K562 (cell line): ENCODE measurements at regions not wholly inside any gene's neighbourhood (a gene's known extent, or its start where the extent isn't known, plus 50 kb on each side); places are given as distances from the start of the nearest gene placed in this dataset.

Experiments used
- ATAC-seq: fragments of 200-7000 bp; cut with Tn5 transposase; 3 replicates; pipeline ENCODE4 v1.9.1; 2020; ENCODE audit warnings: moderate library complexity
- BruUV-seq: library from RNA; stranded (reverse); fragments of 400-500 nt; replicated peaks from 2 replicates; lab custom pipeline; 2021; lab: Mats Ljungman, UMichigan
- CTCF ChIA-PET: fragments of 300-600 bp; formaldehyde crosslinking; extraction: SDS; loops from one replicate; lab custom pipeline; 2021; ENCODE audit warnings: low intra/inter-chr PET ratio; lab: Yijun Ruan, JAX
- POLR2A ChIA-PET: fragments of 300-600, 350-650 bp; sonication (Branson Sonifier 250); formaldehyde crosslinking; extraction: SDS; loops from one replicate; lab custom pipeline; 2021; ENCODE audit warnings: antibody characterized with exemption, inconsistent platforms; lab: Yijun Ruan, JAX
- DNase-seq, 4 experiments: peaks; one replicate each; pipeline versions ENCODE4 v3.0.0 to v3.0.0-alpha.2; 2011 to 2018; ENCODE audit warnings: low spot score in 3 of 4, mixed read lengths in 3 of 4; ENCODE audit errors: extremely low read depth in 1 of 4
- FAIRE-seq: peaks from 2 replicates; lab custom pipeline; 2011; peaks lifted over from hg19 to GRCh38; lab: Jason Lieb, UNC
- H2AFZ ChIP-seq: 2 replicates; pipeline ENCODE4 v1.6.0; 2011; ENCODE audit warnings: low read depth, low read length, control low read depth, inconsistent platforms
- H3K27ac ChIP-seq: fragments of 200-600 bp; 3 replicates; pipeline ENCODE4 v1.8.0; 2011; ENCODE audit warnings: low read depth, mild to moderate bottlenecking, control low read depth, inconsistent platforms, low read length, moderate library complexity, mixed read lengths; ENCODE audit errors: extremely low read depth
- H3K27me3 ChIP-seq, 2 experiments: fragments of 300-600 bp in 1 of 2; 2 replicates in 1 of 2; 3 replicates in 1 of 2; pipeline versions ENCODE4 v1.6.0 to v1.8.0; 2011; ENCODE audit warnings: inconsistent platforms in 2 of 2, low read length in 2 of 2, mild to moderate bottlenecking in 1 of 2, mixed read lengths in 1 of 2, moderate library complexity in 1 of 2; ENCODE audit not compliant: control insufficient read depth in 2 of 2, insufficient read depth in 2 of 2
- H3K36me3 ChIP-seq: fragments of 300-600 bp; 3 replicates; pipeline ENCODE4 v1.8.0; 2011; ENCODE audit warnings: mild to moderate bottlenecking, low read length, inconsistent platforms; ENCODE audit not compliant: control insufficient read depth, insufficient read depth
- H3K4me1 ChIP-seq, 2 experiments: fragments of 200-600 bp in 1 of 2; replicated peaks in 1 of 2; 2 replicates in 1 of 2; 3 replicates in 1 of 2; pipeline versions ENCODE4 v1.5.1 to v1.8.0; 2011; ENCODE audit warnings: inconsistent platforms in 2 of 2, low read length in 2 of 2, mild to moderate bottlenecking in 1 of 2, mixed read lengths in 1 of 2, moderate library complexity in 1 of 2; ENCODE audit not compliant: control insufficient read depth in 2 of 2, insufficient read depth in 2 of 2
- H3K4me2 ChIP-seq: 2 replicates; pipeline ENCODE4 v1.6.1; 2011; ENCODE audit warnings: low read length, control low read depth, inconsistent platforms, mixed read lengths; ENCODE audit not compliant: insufficient read depth
- H3K4me3 ChIP-seq: fragments of 200-600 bp; sonication (generic), shearing (Covaris generic); 2 replicates; pipeline ENCODE4 v1.5.1; 2016; ENCODE audit warnings: control low read depth, inconsistent platforms
- H3K79me2 ChIP-seq: fragments of 200-600 bp; 3 replicates; pipeline ENCODE4 v1.8.0; 2011; ENCODE audit warnings: low read length, inconsistent platforms; ENCODE audit not compliant: control insufficient read depth, insufficient read depth
- H3K9ac ChIP-seq, 2 experiments: 2 replicates each; pipeline versions ENCODE4 v1.6.0 to v1.6.1; 2011; ENCODE audit warnings: low read depth in 2 of 2, low read length in 2 of 2, control low read depth in 1 of 2, inconsistent platforms in 1 of 2, mild to moderate bottlenecking in 1 of 2, mixed read lengths in 1 of 2; ENCODE audit not compliant: insufficient read depth in 1 of 2
- H3K9me1 ChIP-seq: one replicate; pipeline ENCODE4 v1.6.0; 2011; ENCODE audit warnings: inconsistent platforms, mild to moderate bottlenecking, low read length, moderate library complexity; ENCODE audit not compliant: control insufficient read depth, insufficient read depth
- H3K9me3 ChIP-seq: replicated peaks from 2 replicates; pipeline ENCODE4 v1.5.1; 2011; ENCODE audit warnings: low read depth, low read length, inconsistent platforms; ENCODE audit not compliant: control insufficient read depth, insufficient read depth
- H4K20me1 ChIP-seq: replicated peaks from 2 replicates; pipeline ENCODE4 v1.6.1; 2011; ENCODE audit warnings: low read length, inconsistent platforms, mixed read lengths; ENCODE audit not compliant: control insufficient read depth, insufficient read depth
- CREB1 ChIP-seq, 2 experiments: sonication (generic) in 1 of 2; formaldehyde crosslinking in 1 of 2; IDR thresholded peaks; 2 replicates each; pipeline versions ENCODE4 v1.6.1 to v1.8.0; 2012 to 2022; ENCODE audit warnings: inconsistent platforms in 1 of 2, mild to moderate bottlenecking in 1 of 2, missing genetic modification reagents in 1 of 2, moderate library complexity in 1 of 2
- CTCFL ChIP-seq: IDR thresholded peaks from 2 replicates; pipeline ENCODE4 v1.6.1; 2011; ENCODE audit warnings: borderline replicate concordance, low read depth, mild to moderate bottlenecking, moderate library complexity, low read length; ENCODE audit not compliant: insufficient read depth, poor library complexity, severe bottlenecking
- ELK3 ChIP-seq: fragments of 450-650 bp; formaldehyde crosslinking; IDR thresholded peaks from 2 replicates; pipeline ENCODE4 v1.4.0; 2020; ENCODE audit warnings: mild to moderate bottlenecking
- NONO ChIP-seq, 2 experiments: fragments of 200-400 bp in 1 of 2; fragments of 450-650 bp in 1 of 2; formaldehyde crosslinking in 1 of 2; IDR thresholded peaks; 2 replicates each; pipeline ENCODE4 v1.6.1; 2017; ENCODE audit warnings: low read depth in 2 of 2, mild to moderate bottlenecking in 2 of 2, moderate library complexity in 2 of 2, low read length in 1 of 2
- PTRF ChIP-seq: fragments of 450-650 bp; IDR thresholded peaks from 2 replicates; pipeline ENCODE4 v1.6.1; 2016; ENCODE audit warnings: mild to moderate bottlenecking, missing genetic modification characterization, missing compliant biosample characterization
- RBM34 ChIP-seq: fragments of 200-400 bp; formaldehyde crosslinking; IDR thresholded peaks from 2 replicates; pipeline ENCODE4 v1.6.1; 2018; ENCODE audit warnings: low read length, borderline replicate concordance; ENCODE audit not compliant: insufficient read depth
- RNF219 ChIP-seq: fragments of 250-450 bp; sonication (Bioruptor Pico); IDR thresholded peaks from 2 replicates; pipeline ENCODE4 v1.5.0; 2022; ENCODE audit warnings: mild to moderate bottlenecking
- SP2 ChIP-seq: IDR thresholded peaks from 2 replicates; pipeline ENCODE4 v1.6.1; 2011; ENCODE audit warnings: mild to moderate bottlenecking, low read depth, low read length, moderate library complexity; ENCODE audit not compliant: poor library complexity, severe bottlenecking; ENCODE audit errors: extremely low read depth
- ZBTB7A ChIP-seq: IDR thresholded peaks from 2 replicates; pipeline ENCODE4 v1.6.1; 2011; ENCODE audit warnings: low read depth, mild to moderate bottlenecking, low read length, moderate library complexity, borderline replicate concordance; ENCODE audit not compliant: control insufficient read depth
- ZNF140 ChIP-seq: fragments of 250-450 bp; sonication (Bioruptor Pico); IDR thresholded peaks from 2 replicates; pipeline ENCODE4 v1.8.0; 2021; ENCODE audit warnings: moderate library complexity, mild to moderate bottlenecking, inconsistent platforms
- ZNF263 ChIP-seq: sonication (generic); formaldehyde crosslinking; IDR thresholded peaks from 2 replicates; pipeline ENCODE4 v1.8.0; 2022; ENCODE audit warnings: mild to moderate bottlenecking, missing genetic modification reagents, borderline replicate concordance
- ZNF695 ChIP-seq: fragments of 450-650 bp; formaldehyde crosslinking; IDR thresholded peaks from 2 replicates; pipeline ENCODE4 v1.4.0; 2020; ENCODE audit warnings: mild to moderate bottlenecking, moderate library complexity
- WGBS: fragments of 100-300 bp; shearing (Covaris generic); methylation state at CpG from one replicate; pipeline ENCODE4 v1.1.6; 2016; ENCODE audit warnings: low coverage, mixed read lengths; ENCODE audit not compliant: insufficient coverage; ENCODE audit errors: missing lambda C conversion rate; 5-methylcytosine and 5-hydroxymethylcytosine counted together
- in situ Hi-C: fragments of 300-500 bp; cut with MboI; formaldehyde crosslinking; loops from 4 replicates; pipeline ENCODE4 v1.15.0; 2018; ENCODE audit warnings: inconsistent platforms, mixed read lengths
- intact Hi-C: fragments of 100-400 bp; cut with micrococcal nuclease; formaldehyde crosslinking; loops from 2 replicates; pipeline ENCODE4 v1.14.2; 2022

- TF ChIP-seq CTCFL (no peak), RBM34 (no peak), ZNF140 (CRISPR knock-in tag) (no peak), PTRF (tag) (no peak), ZBTB7A (no peak)
These were observed 435.0 kb upstream of the CBLB start (continued) for GRCh38 chr3:106303766-106304165.

GRCh38 chr3:106305127-106305526 is 436.3 kb upstream of the CBLB start:
- Histone ChIP-seq H3K4me1 (no peaks in the 10 kb centered on the region), H4K20me1 (no peaks in the 10 kb centered on the region), H3K27ac (no peak overlapping the region), H3K9me1 (no peaks in the 10 kb centered on the region), H3K4me3 (no peak overlapping the region), H3K9me3 (no peaks in the 10 kb centered on the region), H3K27me3 (no peaks in the 10 kb centered on the region), H3K36me3 (no peaks in the 10 kb centered on the region), H3K4me2 (no peak overlapping the region), H3K79me2 (no peaks in the 10 kb centered on the region), H3K9ac (no peak overlapping the region), H2AFZ (no peak overlapping the region)
- in situ Hi-C loops, result no loop called here
- no peak for FAIRE-seq
- ChIA-PET POLR2A (interaction anchor here (0.6 kb wide), 1 partner anchor 84 kb away, joined by 3 read pairs; no protein-coding TSS in a partner anchor), CTCF (no interaction called here)
- WGBS, result 0% methylated on average over 2 of the region's 2 CpGs
- TF ChIP-seq ELK3, result no peak
- TF ChIP-seq NONO (IDR thresholded peaks at IDR 0.05; ENCODE audit: low read depth in 2 of 2, low read length in 1 of 2), result no peak
- TF ChIP-seq SP2, result no peak
- no peak for TF ChIP-seq ZNF263 (CRISPR knock-in tag)
- no peak for TF ChIP-seq ZNF695
- no peak for TF ChIP-seq RNF219 (CRISPR knock-in tag)
- TF ChIP-seq CREB1 (IDR thresholded peaks at IDR 0.05), result no peak
- TF ChIP-seq CREB1 (CRISPR knock-in tag; IDR thresholded peaks at IDR 0.05), result no peak
- no TSS peak for BruUV-seq
- no peak for ATAC-seq
- DNase-seq, result no peak
- intact Hi-C loops, result no loop called here
